GM23338 (cell line): ENCODE measurements at regions not wholly inside any gene's neighbourhood (a gene's known extent, or its start where the extent isn't known, plus 50 kb on each side); places are given as distances from the start of the nearest gene placed in this dataset.

Source experiments
- ATAC-seq: fragments of 200-7000 bp; cut with Tn5 transposase; 3 replicates; pipeline ENCODE4 v1.9.1; 2020
- DNase-seq: peaks from one replicate; pipeline ENCODE4 v3.0.0-alpha.2; 2015; ENCODE audit warnings: low spot score
- H2AFZ ChIP-seq: fragments of 200-600 bp; sonication (generic); 2 replicates; pipeline ENCODE4 v1.8.0; 2016; ENCODE audit warnings: antibody characterized with exemption, mild to moderate bottlenecking, moderate library complexity
- H3F3A ChIP-seq: fragments of 200-600 bp; sonication (generic); replicated peaks from 2 replicates; pipeline ENCODE4 v1.8.0; 2017; ENCODE audit warnings: antibody characterized with exemption, mixed run types, low read depth
- H3K27ac ChIP-seq: fragments of 200-600 bp; sonication (generic); 2 replicates; pipeline ENCODE4 v1.6.1; 2016; ENCODE audit warnings: low read depth
- H3K27me3 ChIP-seq: fragments of 200-600 bp; sonication (generic); 2 replicates; pipeline ENCODE4 v1.8.0; 2016; ENCODE audit warnings: mild to moderate bottlenecking, mixed run types, moderate library complexity; ENCODE audit not compliant: insufficient read depth
- H3K36me3 ChIP-seq: fragments of 200-600 bp; sonication (generic); 2 replicates; pipeline ENCODE4 v1.8.0; 2016; ENCODE audit warnings: mild to moderate bottlenecking; ENCODE audit not compliant: insufficient read depth
- H3K4me1 ChIP-seq: fragments of 200-600 bp; sonication (generic); 2 replicates; pipeline ENCODE4 v1.8.0; 2016; ENCODE audit warnings: mild to moderate bottlenecking, moderate library complexity; ENCODE audit not compliant: insufficient read depth
- H3K4me2 ChIP-seq: fragments of 200-600 bp; sonication (generic); 2 replicates; pipeline ENCODE4 v1.7.1; 2017; ENCODE audit warnings: mixed run types
- H3K4me3 ChIP-seq: fragments of 200-600 bp; sonication (generic); 2 replicates; pipeline ENCODE4 v1.6.1; 2016; ENCODE audit warnings: mixed run types
- H3K79me2 ChIP-seq: fragments of 200-600 bp; sonication (generic); replicated peaks from 2 replicates; pipeline ENCODE4 v1.8.0; 2017; ENCODE audit warnings: mild to moderate bottlenecking; ENCODE audit not compliant: insufficient read depth
- H3K9me2 ChIP-seq: fragments of 200-600 bp; sonication (generic); 2 replicates; pipeline ENCODE4 v1.8.0; 2017; ENCODE audit not compliant: insufficient read depth
- H4K20me1 ChIP-seq: fragments of 200-600 bp; sonication (generic); replicated peaks from 2 replicates; pipeline ENCODE4 v1.8.0; 2017; ENCODE audit warnings: mild to moderate bottlenecking; ENCODE audit not compliant: insufficient read depth
- H3K27ac Mint-ChIP-seq: 2 replicates; pipeline ENCODE4 v1.8.0; 2020; ENCODE audit warnings: inconsistent platforms, mild to moderate bottlenecking, moderate library complexity, mixed read lengths
- H3K27me3 Mint-ChIP-seq: 3 replicates; pipeline ENCODE4 v1.8.0; 2022; ENCODE audit warnings: low read depth, mild to moderate bottlenecking, moderate library complexity, mixed read lengths, inconsistent platforms; ENCODE audit not compliant: insufficient read depth, poor library complexity
- H3K36me3 Mint-ChIP-seq: 3 replicates; pipeline ENCODE4 v1.8.0; 2021; ENCODE audit warnings: low read depth, mild to moderate bottlenecking, inconsistent platforms, moderate library complexity, mixed read lengths
- H3K4me1 Mint-ChIP-seq: 3 replicates; pipeline ENCODE4 v1.8.0; 2020; ENCODE audit warnings: mild to moderate bottlenecking, inconsistent platforms, mixed read lengths
- H3K4me3 Mint-ChIP-seq: 3 replicates; pipeline ENCODE4 v1.8.0; 2021; ENCODE audit warnings: moderate library complexity, mild to moderate bottlenecking, inconsistent platforms, mixed read lengths
- H3K9me3 Mint-ChIP-seq: 3 replicates; pipeline ENCODE4 v1.8.0; 2020; ENCODE audit warnings: moderate library complexity, mild to moderate bottlenecking, inconsistent platforms, mixed read lengths
- CREB1 ChIP-seq: fragments of 250-450 bp; sonication (Bioruptor Pico); IDR thresholded peaks from 2 replicates; pipeline ENCODE4 v1.5.0; 2020; ENCODE audit warnings: low read depth, mild to moderate bottlenecking, moderate library complexity
- CTCF ChIP-seq, 2 experiments: fragments of 200-600 bp in 1 of 2; sonication (generic) in 1 of 2; conservative IDR thresholded peaks; 2 replicates each; pipeline versions ENCODE4 v1.5.1 to v1.6.1; 2016 to 2017; ENCODE audit warnings: antibody characterized with exemption in 2 of 2, low read depth in 2 of 2, mild to moderate bottlenecking in 2 of 2, moderate library complexity in 1 of 2
- EZH2 ChIP-seq: fragments of 200-600 bp; sonication (generic); IDR thresholded peaks from one replicate; pipeline ENCODE4 v1.8.0; 2017; ENCODE audit warnings: antibody characterized with exemption, mild to moderate bottlenecking, low read depth; ENCODE audit not compliant: unreplicated experiment
- EZH2phosphoT487 ChIP-seq: fragments of 200-600 bp; sonication (generic); IDR thresholded peaks from one replicate; pipeline ENCODE4 v1.8.1; 2018; ENCODE audit warnings: antibody characterized with exemption; ENCODE audit not compliant: unreplicated experiment
- JUNB ChIP-seq: IDR thresholded peaks from one replicate; pipeline ENCODE4 v1.6.1; 2016; ENCODE audit warnings: antibody characterized with exemption; ENCODE audit not compliant: unreplicated experiment
- NANOG ChIP-seq: IDR thresholded peaks from 2 replicates; pipeline ENCODE4 v1.6.1; 2016; ENCODE audit warnings: antibody characterized with exemption, borderline replicate concordance
- POLR2AphosphoS5 ChIP-seq: IDR thresholded peaks from 2 replicates; pipeline ENCODE4 v1.6.1; 2016; ENCODE audit warnings: antibody characterized with exemption, low read depth
- REST ChIP-seq: IDR thresholded peaks from one replicate; pipeline ENCODE4 v1.6.1; 2018; ENCODE audit warnings: antibody characterized with exemption; ENCODE audit not compliant: unreplicated experiment
- STAT1 ChIP-seq: IDR thresholded peaks from one replicate; pipeline ENCODE4 v1.6.1; 2016; ENCODE audit warnings: antibody characterized with exemption; ENCODE audit not compliant: unreplicated experiment
- ZNF114 ChIP-seq: fragments of 250-450 bp; sonication (Bioruptor Pico); IDR thresholded peaks from 2 replicates; pipeline ENCODE4 v1.5.0; 2020; ENCODE audit warnings: mild to moderate bottlenecking, moderate library complexity
- ZNF331 ChIP-seq: fragments of 250-450 bp; sonication (Bioruptor Pico); IDR thresholded peaks from 2 replicates; pipeline ENCODE4 v1.5.0; 2020; ENCODE audit warnings: low read depth, mild to moderate bottlenecking, moderate library complexity
- ZNF462 ChIP-seq: fragments of 250-450 bp; sonication (Bioruptor Pico); IDR thresholded peaks from 2 replicates; pipeline ENCODE4 v1.5.0; 2020; ENCODE audit warnings: mild to moderate bottlenecking, moderate library complexity
- TF ChIP-seq, protein P1 (sequence below): IDR thresholded peaks from 2 replicates; pipeline ENCODE4 v1.6.1; 2016; ENCODE audit warnings: antibody characterized with exemption

- Histone ChIP-seq H3K27me3 (no peaks in the 10 kb centered on the region), H2AFZ (no peak overlapping the region), H4K20me1 (no peaks in the 10 kb centered on the region), H3K4me1 (no peaks in the 10 kb centered on the region), H3K4me2 (no peak overlapping the region), H3F3A (no peaks in the 10 kb centered on the region), H3K36me3 (no peaks in the 10 kb centered on the region), H3K27ac (no peak overlapping the region), H3K4me3 (no peak overlapping the region), H3K79me2 (no peaks in the 10 kb centered on the region), H3K9me2 (no peaks in the 10 kb centered on the region; the same call in 1 of the 2 replicates)
- H3K36me3 Mint-ChIP-seq = no peaks in the 10 kb centered on the region
- no peaks in the 10 kb centered on the region for H3K27me3 Mint-ChIP-seq
- H3K4me3 Mint-ChIP-seq = no peak overlapping the region
- H3K27ac Mint-ChIP-seq = no peak overlapping the region
- DNase-seq = no peak
- no peak for TF ChIP-seq NANOG
- no peak for TF ChIP-seq ZNF462 (CRISPR knock-in tag)
- no peak for TF ChIP-seq JUNB
- no peak for TF ChIP-seq STAT1
- TF ChIP-seq, protein P1, sequence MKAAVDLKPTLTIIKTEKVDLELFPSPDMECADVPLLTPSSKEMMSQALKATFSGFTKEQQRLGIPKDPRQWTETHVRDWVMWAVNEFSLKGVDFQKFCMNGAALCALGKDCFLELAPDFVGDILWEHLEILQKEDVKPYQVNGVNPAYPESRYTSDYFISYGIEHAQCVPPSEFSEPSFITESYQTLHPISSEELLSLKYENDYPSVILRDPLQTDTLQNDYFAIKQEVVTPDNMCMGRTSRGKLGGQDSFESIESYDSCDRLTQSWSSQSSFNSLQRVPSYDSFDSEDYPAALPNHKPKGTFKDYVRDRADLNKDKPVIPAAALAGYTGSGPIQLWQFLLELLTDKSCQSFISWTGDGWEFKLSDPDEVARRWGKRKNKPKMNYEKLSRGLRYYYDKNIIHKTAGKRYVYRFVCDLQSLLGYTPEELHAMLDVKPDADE = no peak
- no peak for TF ChIP-seq ZNF331
- TF ChIP-seq EZH2phosphoT487 = no peak
- no peak for TF ChIP-seq CREB1 (CRISPR knock-in tag)
- TF ChIP-seq POLR2AphosphoS5 = no peak
- TF ChIP-seq REST = no peak
- TF ChIP-seq CTCF (conservative IDR thresholded peaks at IDR 0.05; ENCODE audit: low read depth in 2 of 2) = no peak
- no peak for TF ChIP-seq ZNF114 (CRISPR knock-in tag)
- no peak for TF ChIP-seq EZH2
- H3K9me3 Mint-ChIP-seq = peaks cover 7% of the 10 kb centered on the region; the same call in 2 of the 3 replicates
- no peak for ATAC-seq
- H3K4me1 Mint-ChIP-seq = no peaks in the 10 kb centered on the region; the same call in 2 of the 3 replicates
Measured at GRCh38 chr4:85260064-85260463, 214.9 kb upstream of the ARHGAP24 start.
